ENCODE measurements at regions not wholly inside any gene's neighbourhood (a gene's known extent, or its start where the extent isn't known, plus 50 kb on each side); places are given as distances from the start of the nearest gene placed in this dataset.

GRCh38 chr18:59801576-59801975 lies 98.2 kb upstream of the PMAIP1 start:
- no peaks in the 10 kb centered on the region for H3K27me3 ChIP-seq (ENCODE audit: control insufficient read depth in 2 of 2, insufficient read depth in 2 of 2, low read length in 2 of 2)
- dilution Hi-C loops (cut with MboI; ENCODE audit: extremely low pct_ligation_motif_present, low sequenced_read_pairs) (loop anchor here (25.0 kb wide), 1 partner anchor 636 kb away; no protein-coding TSS in a partner anchor), intact Hi-C loops (cut with micrococcal nuclease) (no loop called here)
- no peaks in the 10 kb centered on the region for H3K4me1 ChIP-seq (ENCODE audit: control insufficient read depth, extremely low read depth, insufficient read depth, low read length)
- no peak overlapping the region for H3K4me2 ChIP-seq (ENCODE audit: insufficient read depth, low read length)
- H2AFZ ChIP-seq (ENCODE audit: low read depth, low read length) = no peak overlapping the region
- H3K4me3 ChIP-seq (replicated peaks in 1 of 3; ENCODE audit: insufficient read depth in 1 of 3, low read depth in 1 of 3, low read length in 3 of 3) = no peak overlapping the region
- BruUV-seq (replicated peaks) = no TSS peak
- H4K20me1 ChIP-seq (replicated peaks; ENCODE audit: control insufficient read depth, extremely low read depth, insufficient read depth, low read length) = no peaks in the 10 kb centered on the region
- ChIA-PET POLR2A (no interaction called here), CTCF (interaction anchor here (0.6 to 3.1 kb wide), 4 partner anchors 10 to 104 kb away, joined by 3 to 12 read pairs (median 6); partner anchors contain the start of genes CCBE1 and PMAIP1)
- H3K9me1 ChIP-seq (replicated peaks; ENCODE audit: control insufficient read depth, extremely low read depth, insufficient read depth, low read length) = no peaks in the 10 kb centered on the region
- H3K27ac ChIP-seq (ENCODE audit: insufficient read depth, low read depth, low read length) = no peak overlapping the region
- DNase-seq (ENCODE audit: low read depth, low spot score) (no peak), FAIRE-seq (no peak)
- no peak overlapping the region for H3K9ac ChIP-seq (replicated peaks; ENCODE audit: extremely low read depth, insufficient read depth, low read length)
- no peaks in the 10 kb centered on the region for H3K9me3 ChIP-seq (replicated peaks; ENCODE audit: control insufficient read depth, insufficient read depth, low read length)
- no peaks in the 10 kb centered on the region for H3K79me2 ChIP-seq (ENCODE audit: control insufficient read depth, insufficient read depth, low read length)
- no peak for TF ChIP-seq MYC (IDR thresholded peaks at IDR 0.05; ENCODE audit: low read depth, low read length)
- TF ChIP-seq MAX (IDR thresholded peaks at IDR 0.05; ENCODE audit: insufficient read depth, insufficient read length) = no peak
- TF ChIP-seq POLR2AphosphoS5 (IDR thresholded peaks at IDR 0.05; ENCODE audit: insufficient read depth, low read depth, low read length) = no peak
- no peaks in the 10 kb centered on the region for H3K36me3 ChIP-seq (ENCODE audit: control insufficient read depth in 2 of 2, extremely low read depth in 1 of 2, insufficient read depth in 2 of 2, low read length in 2 of 2)

- Histone ChIP-seq H3K79me2 (ENCODE audit: control insufficient read depth, insufficient read depth, low read length) (no peaks in the 10 kb centered on the region), H4K20me1 (replicated peaks; ENCODE audit: control insufficient read depth, extremely low read depth, insufficient read depth, low read length) (no peaks in the 10 kb centered on the region), H3K4me3 (replicated peaks in 1 of 3; ENCODE audit: insufficient read depth in 1 of 3, low read depth in 1 of 3, low read length in 3 of 3) (no peak overlapping the region), H3K4me2 (ENCODE audit: insufficient read depth, low read length) (no peak overlapping the region), H3K27ac (ENCODE audit: insufficient read depth, low read depth, low read length) (no peak overlapping the region), H3K4me1 (ENCODE audit: control insufficient read depth, extremely low read depth, insufficient read depth, low read length) (no peaks in the 10 kb centered on the region), H3K36me3 (ENCODE audit: control insufficient read depth in 2 of 2, extremely low read depth in 1 of 2, insufficient read depth in 2 of 2, low read length in 2 of 2) (no peaks in the 10 kb centered on the region), H3K27me3 (ENCODE audit: control insufficient read depth in 2 of 2, insufficient read depth in 2 of 2, low read length in 2 of 2) (no peaks in the 10 kb centered on the region), H3K9me3 (replicated peaks; ENCODE audit: control insufficient read depth, insufficient read depth, low read length) (no peaks in the 10 kb centered on the region), H3K9me1 (replicated peaks; ENCODE audit: control insufficient read depth, extremely low read depth, insufficient read depth, low read length) (no peaks in the 10 kb centered on the region), H3K9ac (replicated peaks; ENCODE audit: extremely low read depth, insufficient read depth, low read length) (no peak overlapping the region), H2AFZ (ENCODE audit: low read depth, low read length) (no peak overlapping the region)
- ChIA-PET CTCF (interaction anchor here (1.4 to 3.1 kb wide), 2 partner anchors 10 to 23 kb away, joined by 5 to 12 read pairs; no protein-coding TSS in a partner anchor), POLR2A (interaction anchor here (0.6 kb wide), 1 partner anchor 21 kb away, joined by 3 read pairs; no protein-coding TSS in a partner anchor)
- TF ChIP-seq EZH2 (IDR thresholded peaks at IDR 0.05; ENCODE audit: borderline replicate concordance, low read depth, low read length, severe bottlenecking) = no peak
- no peak for TF ChIP-seq JUN (IDR thresholded peaks at IDR 0.05; ENCODE audit: borderline replicate concordance, insufficient read depth, insufficient read length, low read depth)
- no peak for TF ChIP-seq MAX (IDR thresholded peaks at IDR 0.05; ENCODE audit: insufficient read depth, insufficient read length)
- TF ChIP-seq CTCF (IDR thresholded peaks at IDR 0.05; ENCODE audit: extremely low read depth in 1 of 2, insufficient read depth in 1 of 2, low read depth in 1 of 2, low read length in 2 of 2) = no peak
- FAIRE-seq (no peak), DNase-seq (ENCODE audit: low read depth, low spot score) (no peak)
- BruUV-seq (replicated peaks) = no TSS peak
- intact Hi-C loops (cut with micrococcal nuclease) (no loop called here), dilution Hi-C loops (cut with MboI; ENCODE audit: extremely low pct_ligation_motif_present, low sequenced_read_pairs) (loop anchor here (25.0 kb wide), 1 partner anchor 636 kb away; no protein-coding TSS in a partner anchor)
Observed at GRCh38 chr18:59800897-59801296, 98.9 kb upstream of the PMAIP1 start.
